ENCODE measurements at regions not wholly inside any gene's neighbourhood (a gene's known extent, or its start where the extent isn't known, plus 50 kb on each side); places are given as distances from the start of the nearest gene placed in this dataset.
"Not testable (repeated sequence)": the region's sequence is repeated elsewhere in the genome, so short reads cannot be mapped to it uniquely, and the experiment has no call there.

- H3K4me3 ChIP-seq (ENCODE audit: severe bottlenecking); H3K9me3 ChIP-seq (ENCODE audit: severe bottlenecking); H3K27me3 ChIP-seq (ENCODE audit: insufficient read depth, poor library complexity, severe bottlenecking); H3K36me3 ChIP-seq (ENCODE audit: low read depth); DNase-seq (ENCODE audit: low spot score); ATAC-seq (ENCODE audit: low read depth); H3K4me1 ChIP-seq (ENCODE audit: insufficient read depth, poor library complexity, severe bottlenecking); H3K27ac ChIP-seq (ENCODE audit: poor library complexity, severe bottlenecking): not testable (repeated sequence)
These were observed 203.8 kb upstream of the ZNF519 start for GRCh38 chr18:14336017-14336416.

- H3K27me3 ChIP-seq (ENCODE audit: insufficient read depth, poor library complexity, severe bottlenecking); DNase-seq (ENCODE audit: low spot score); H3K27ac ChIP-seq (ENCODE audit: poor library complexity, severe bottlenecking); H3K4me1 ChIP-seq (ENCODE audit: insufficient read depth, poor library complexity, severe bottlenecking); H3K4me3 ChIP-seq (ENCODE audit: severe bottlenecking); H3K36me3 ChIP-seq (ENCODE audit: low read depth); ATAC-seq (ENCODE audit: low read depth); H3K9me3 ChIP-seq (ENCODE audit: severe bottlenecking): not testable (repeated sequence)
These were observed 189.0 kb upstream of the ZNF519 start for GRCh38 chr18:14321217-14321616.

GRCh38 chr18:14301255-14301654 is 169.0 kb upstream of the ZNF519 start:
- not testable (repeated sequence) for H3K27me3 ChIP-seq (ENCODE audit: insufficient read depth, poor library complexity, severe bottlenecking); H3K4me3 ChIP-seq (ENCODE audit: severe bottlenecking); H3K36me3 ChIP-seq (ENCODE audit: low read depth); H3K27ac ChIP-seq (ENCODE audit: poor library complexity, severe bottlenecking); H3K9me3 ChIP-seq (ENCODE audit: severe bottlenecking); ATAC-seq (ENCODE audit: low read depth); H3K4me1 ChIP-seq (ENCODE audit: insufficient read depth, poor library complexity, severe bottlenecking); DNase-seq (ENCODE audit: low spot score)

GRCh38 chr18:14295081-14295480 is 162.8 kb upstream of the ZNF519 start:
- H3K27ac ChIP-seq (ENCODE audit: poor library complexity, severe bottlenecking); H3K4me1 ChIP-seq (ENCODE audit: insufficient read depth, poor library complexity, severe bottlenecking); DNase-seq (ENCODE audit: low spot score); ATAC-seq (ENCODE audit: low read depth); H3K36me3 ChIP-seq (ENCODE audit: low read depth); H3K4me3 ChIP-seq (ENCODE audit: severe bottlenecking); H3K27me3 ChIP-seq (ENCODE audit: insufficient read depth, poor library complexity, severe bottlenecking); H3K9me3 ChIP-seq (ENCODE audit: severe bottlenecking): not testable (repeated sequence)

GRCh38 chr18:14285053-14285452 is 152.8 kb upstream of the ZNF519 start:
- ATAC-seq (ENCODE audit: low read depth), result no peak
- H3K4me3 ChIP-seq (ENCODE audit: severe bottlenecking), result no peak overlapping the region
- no peaks in the 10 kb centered on the region for H3K9me3 ChIP-seq (ENCODE audit: severe bottlenecking)
- no peaks in the 10 kb centered on the region for H3K4me1 ChIP-seq (ENCODE audit: insufficient read depth, poor library complexity, severe bottlenecking)
- H3K27ac ChIP-seq (ENCODE audit: poor library complexity, severe bottlenecking), result no peak overlapping the region
- no peak for DNase-seq (ENCODE audit: low spot score)
- no peaks in the 10 kb centered on the region for H3K36me3 ChIP-seq (ENCODE audit: low read depth)
- H3K27me3 ChIP-seq (ENCODE audit: insufficient read depth, poor library complexity, severe bottlenecking), result no peaks in the 10 kb centered on the region
- TF ChIP-seq CTCF (IDR thresholded peaks at IDR 0.05; ENCODE audit: poor library complexity, severe bottlenecking), result no peak

- ATAC-seq (ENCODE audit: low read depth); H3K27ac ChIP-seq (ENCODE audit: poor library complexity, severe bottlenecking); DNase-seq (ENCODE audit: low spot score); H3K9me3 ChIP-seq (ENCODE audit: severe bottlenecking); H3K4me1 ChIP-seq (ENCODE audit: insufficient read depth, poor library complexity, severe bottlenecking); H3K36me3 ChIP-seq (ENCODE audit: low read depth); H3K27me3 ChIP-seq (ENCODE audit: insufficient read depth, poor library complexity, severe bottlenecking); H3K4me3 ChIP-seq (ENCODE audit: severe bottlenecking): not testable (repeated sequence)
These were observed 143.2 kb upstream of the ZNF519 start for GRCh38 chr18:14275391-14275790.

- H3K27ac ChIP-seq (ENCODE audit: poor library complexity, severe bottlenecking); DNase-seq (ENCODE audit: low spot score); H3K4me1 ChIP-seq (ENCODE audit: insufficient read depth, poor library complexity, severe bottlenecking); H3K36me3 ChIP-seq (ENCODE audit: low read depth); ATAC-seq (ENCODE audit: low read depth); H3K9me3 ChIP-seq (ENCODE audit: severe bottlenecking); H3K4me3 ChIP-seq (ENCODE audit: severe bottlenecking); H3K27me3 ChIP-seq (ENCODE audit: insufficient read depth, poor library complexity, severe bottlenecking): not testable (repeated sequence)
These were observed 133.6 kb upstream of the ZNF519 start for GRCh38 chr18:14265637-14266410.

- H3K27me3 ChIP-seq (ENCODE audit: insufficient read depth, poor library complexity, severe bottlenecking); H3K4me1 ChIP-seq (ENCODE audit: insufficient read depth, poor library complexity, severe bottlenecking); H3K4me3 ChIP-seq (ENCODE audit: severe bottlenecking); DNase-seq (ENCODE audit: low spot score); H3K27ac ChIP-seq (ENCODE audit: poor library complexity, severe bottlenecking); H3K36me3 ChIP-seq (ENCODE audit: low read depth); H3K9me3 ChIP-seq (ENCODE audit: severe bottlenecking); ATAC-seq (ENCODE audit: low read depth): not testable (repeated sequence)
These were observed 130.6 kb upstream of the ZNF519 start for GRCh38 chr18:14262786-14263185.

- ATAC-seq (ENCODE audit: low read depth), result not testable (repeated sequence)
These were observed 117.9 kb upstream of the ZNF519 start for GRCh38 chr18:14250084-14250677.

GRCh38 chr18:14239224-14239623 is 107.0 kb upstream of the ZNF519 start:
- DNase-seq (ENCODE audit: low spot score); H3K4me3 ChIP-seq (ENCODE audit: severe bottlenecking); H3K27me3 ChIP-seq (ENCODE audit: insufficient read depth, poor library complexity, severe bottlenecking); H3K4me1 ChIP-seq (ENCODE audit: insufficient read depth, poor library complexity, severe bottlenecking); H3K36me3 ChIP-seq (ENCODE audit: low read depth); H3K27ac ChIP-seq (ENCODE audit: poor library complexity, severe bottlenecking); H3K9me3 ChIP-seq (ENCODE audit: severe bottlenecking); ATAC-seq (ENCODE audit: low read depth): not testable (repeated sequence)

More at GRCh38 chr18:14250084-14250677, 117.9 kb upstream of the ZNF519 start:
- not testable (repeated sequence) for H3K27ac ChIP-seq (ENCODE audit: poor library complexity, severe bottlenecking); DNase-seq (ENCODE audit: low spot score); H3K36me3 ChIP-seq (ENCODE audit: low read depth); H3K27me3 ChIP-seq (ENCODE audit: insufficient read depth, poor library complexity, severe bottlenecking); H3K4me3 ChIP-seq (ENCODE audit: severe bottlenecking); H3K4me1 ChIP-seq (ENCODE audit: insufficient read depth, poor library complexity, severe bottlenecking); H3K9me3 ChIP-seq (ENCODE audit: severe bottlenecking)
